GM19099 (cell line): ENCODE measurements at regions not wholly inside any gene's neighbourhood (a gene's known extent, or its start where the extent isn't known, plus 50 kb on each side); places are given as distances from the start of the nearest gene placed in this dataset.

Experiments used
- POLR2A ChIP-seq: IDR thresholded peaks from 3 replicates; pipeline ENCODE4 v1.6.1; 2011; ENCODE audit warnings: low read depth; ENCODE audit not compliant: insufficient read length; ENCODE audit errors: extremely low read depth

DNA sequence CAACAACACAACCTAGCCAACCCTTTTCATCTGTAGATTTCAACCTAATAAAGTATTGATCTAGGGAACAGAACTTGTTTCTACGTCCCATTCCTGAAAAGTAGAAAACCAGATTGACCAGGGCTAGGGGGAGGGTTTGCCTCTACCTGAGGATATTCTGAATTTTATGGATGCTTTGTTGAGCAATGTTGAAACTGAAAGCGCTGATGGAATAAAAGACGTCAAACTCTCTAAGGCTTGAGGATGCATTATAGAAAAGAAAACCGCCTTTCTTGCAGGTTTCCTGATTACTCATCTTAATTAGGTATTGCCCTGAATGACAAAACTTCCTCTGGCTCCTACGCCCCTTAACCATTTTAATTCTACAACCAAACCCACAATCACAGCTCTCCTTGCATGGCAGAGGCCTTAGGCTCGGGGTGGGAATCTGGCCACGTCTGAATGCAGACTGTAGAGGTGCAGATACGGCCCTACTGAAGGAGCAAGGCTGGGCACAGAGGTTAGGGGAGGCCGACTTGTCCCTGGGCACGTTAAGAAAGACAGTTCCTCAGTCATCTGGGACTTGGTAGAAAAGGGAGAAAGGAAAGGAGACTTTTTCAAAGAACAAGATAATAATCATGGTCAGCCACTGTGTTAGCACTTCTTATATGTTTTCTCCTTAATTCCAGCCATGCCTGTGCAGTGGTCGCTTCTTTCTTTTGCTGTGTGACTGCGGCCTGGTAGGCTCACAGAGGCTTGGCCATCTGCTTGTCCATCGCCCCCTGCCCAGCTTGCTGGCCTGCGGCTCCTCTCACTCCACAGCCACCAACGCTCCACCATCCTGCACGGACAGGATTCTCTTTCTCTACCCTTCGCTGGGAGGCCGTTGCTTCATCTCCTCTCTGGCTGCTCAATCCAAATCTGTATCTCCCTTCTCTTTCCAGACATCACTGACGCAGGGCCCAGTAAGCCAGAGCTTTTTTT is 209.5 kb downstream of the VAPA start:
- no peak for TF ChIP-seq POLR2A

GRCh38 chr18:10124071-10124470 is 210.3 kb downstream of the VAPA start:
- no peak for TF ChIP-seq POLR2A

DNA sequence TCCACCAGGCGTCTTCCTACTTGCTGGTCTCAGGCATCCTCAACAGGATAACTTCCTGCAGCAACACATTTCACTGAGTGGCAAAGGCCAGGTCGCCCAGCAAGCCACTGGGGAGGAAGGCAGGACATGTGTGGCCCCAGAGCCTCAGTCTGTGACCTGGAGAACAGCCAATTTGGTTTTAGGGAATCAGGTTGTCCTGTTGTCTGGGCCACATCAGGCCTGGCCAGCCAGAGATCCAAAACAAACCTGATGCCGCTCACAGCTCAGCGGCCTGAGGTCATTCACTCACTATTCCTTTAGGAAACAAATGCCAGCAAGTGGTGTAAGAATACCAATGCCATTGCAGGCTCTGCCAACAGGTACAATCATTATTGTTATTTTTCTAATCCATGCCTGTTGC is 210.7 kb downstream of the VAPA start:
- TF ChIP-seq POLR2A = no peak

GRCh38 chr18:10124967-10125366 is 211.2 kb downstream of the VAPA start:
- no peak for TF ChIP-seq POLR2A

- no peak for TF ChIP-seq POLR2A
Measured at GRCh38 chr18:10127729-10128128, 213.9 kb downstream of the VAPA start.

- TF ChIP-seq POLR2A = no peak
Measured at GRCh38 chr18:10128921-10129501, 215.2 kb downstream of the VAPA start.

DNA sequence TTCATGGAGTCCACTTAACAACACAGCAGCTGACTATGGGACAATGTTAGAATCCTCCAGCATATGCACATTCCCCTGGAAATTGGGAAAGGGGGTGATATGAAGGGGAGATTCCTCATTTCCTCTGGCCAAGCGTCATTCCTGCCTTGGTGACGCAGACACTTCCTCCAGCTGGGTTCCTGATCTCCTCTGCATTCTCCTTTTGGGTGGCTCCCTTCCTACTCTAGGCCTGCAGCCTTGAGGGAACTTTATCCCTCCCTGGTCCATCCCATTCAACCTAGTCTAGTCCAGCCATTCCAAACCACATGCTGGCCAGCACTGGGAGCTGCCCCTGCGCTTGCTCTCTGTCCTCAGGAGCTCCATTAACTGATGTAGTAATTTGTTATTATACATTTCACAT is 216.8 kb downstream of the VAPA start:
- no peak for TF ChIP-seq POLR2A

DNA sequence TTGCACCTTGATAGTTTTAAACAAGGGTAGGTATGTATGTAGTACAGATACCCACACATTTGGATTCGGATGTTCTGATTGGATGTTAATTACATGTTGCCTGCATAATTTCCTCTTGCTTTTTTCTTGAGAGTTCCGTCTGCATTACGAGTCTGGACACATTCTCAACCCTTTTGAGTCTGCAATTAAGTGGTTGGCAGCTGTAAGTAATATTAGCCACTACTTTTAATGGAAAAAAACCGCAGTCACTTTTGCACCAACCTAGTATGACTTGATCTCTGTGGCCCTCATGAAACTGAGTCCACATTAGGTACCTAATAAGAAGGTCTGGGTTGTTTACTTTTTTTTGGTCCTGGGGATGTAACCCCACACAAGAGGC is 217.3 kb downstream of the VAPA start:
- no peak for TF ChIP-seq POLR2A

- TF ChIP-seq POLR2A = no peak
Measured at GRCh38 chr18:10131460-10132395, 217.9 kb downstream of the VAPA start.

DNA sequence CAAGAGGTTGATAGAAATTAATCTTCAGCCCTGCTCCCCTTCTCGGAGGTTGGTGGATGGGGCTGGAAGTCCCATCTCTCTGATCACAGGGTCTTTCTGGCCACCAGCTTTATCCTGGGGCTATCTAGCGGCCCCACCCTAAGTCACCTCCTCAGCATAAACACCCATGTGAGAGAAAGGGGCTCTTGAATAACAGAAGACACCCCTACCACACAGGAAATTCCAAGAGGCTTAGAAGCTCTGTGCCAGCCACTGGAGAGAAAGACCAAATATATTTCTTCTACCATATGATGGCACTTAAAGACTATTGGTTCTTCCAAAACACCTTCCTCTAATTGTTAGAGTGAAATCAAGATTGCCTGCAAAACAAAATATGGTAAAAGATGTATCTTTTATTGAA is 219.7 kb downstream of the VAPA start:
- TF ChIP-seq POLR2A = no peak

DNA sequence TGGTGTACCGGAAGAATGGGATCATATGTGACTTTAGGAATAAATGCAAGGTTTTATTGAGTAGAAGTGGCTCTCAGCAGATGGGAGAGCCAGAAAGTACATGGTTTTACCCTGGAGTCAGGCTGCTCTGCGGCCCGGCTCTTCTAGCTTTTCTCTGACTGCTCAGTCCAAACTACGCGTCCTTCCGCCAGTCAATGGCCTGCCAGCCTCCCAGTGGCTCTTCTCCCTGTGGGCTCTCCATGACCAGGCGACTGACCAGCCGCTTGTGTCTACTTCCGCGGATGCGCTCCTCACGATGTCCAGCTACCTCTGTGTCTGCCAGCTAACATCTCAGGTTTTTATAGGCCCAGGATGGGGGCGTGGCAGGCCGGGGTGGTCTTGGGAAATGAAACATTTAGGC is 220.4 kb downstream of the VAPA start:
- no peak for TF ChIP-seq POLR2A

GRCh38 chr18:10135302-10135926 is 221.6 kb downstream of the VAPA start:
- no peak for TF ChIP-seq POLR2A

DNA sequence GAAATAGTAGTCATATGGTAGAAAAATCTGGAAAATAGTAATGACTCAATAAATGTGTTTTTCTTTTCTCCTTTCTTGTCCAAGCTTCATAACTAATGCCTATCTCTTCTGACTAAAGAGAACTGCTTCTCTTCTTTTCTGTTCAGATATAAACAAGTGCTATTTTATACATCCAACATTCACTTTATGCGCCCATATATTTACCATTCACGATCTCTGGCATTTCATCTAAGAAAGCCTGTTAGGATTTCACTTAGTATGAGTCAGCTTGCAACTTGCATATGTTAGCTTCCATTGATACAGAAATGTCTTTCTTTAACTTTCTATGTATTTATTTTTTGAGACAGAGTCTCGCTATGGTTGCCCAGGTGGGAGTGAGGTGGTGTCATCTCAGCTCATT is 224.9 kb downstream of the VAPA start:
- TF ChIP-seq POLR2A = no peak

DNA sequence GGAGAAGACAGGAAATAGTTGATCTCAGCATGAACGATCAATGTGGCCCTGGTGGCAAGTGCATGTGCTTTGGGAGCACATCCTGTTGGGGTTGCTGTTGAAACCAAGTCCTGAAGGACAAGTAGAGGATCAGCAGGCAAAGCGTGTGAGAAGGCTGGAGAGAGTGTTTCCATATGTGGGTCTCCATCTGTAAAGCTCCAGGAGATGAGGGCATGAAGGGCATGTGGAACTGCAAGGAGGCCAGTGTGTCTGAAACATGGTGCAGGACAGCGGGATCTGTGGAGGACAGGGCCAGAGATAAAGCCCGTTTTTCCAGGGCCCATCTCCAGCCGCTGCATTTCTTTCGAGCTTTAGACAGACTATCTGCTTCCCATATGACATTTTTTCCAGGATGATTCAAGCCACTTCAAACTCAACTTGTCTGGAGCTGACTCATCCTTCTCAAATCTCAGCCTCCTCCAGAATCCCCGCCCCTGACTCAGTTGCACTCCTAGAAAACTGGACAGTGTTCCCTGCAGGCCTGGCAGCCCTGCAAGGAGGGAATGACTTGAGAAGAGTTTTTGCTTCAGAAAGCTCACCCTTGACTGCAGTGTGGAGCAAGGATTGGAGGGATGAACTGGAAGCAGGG is 226.1 kb downstream of the VAPA start:
- TF ChIP-seq POLR2A = no peak
